ENCODE measurements at regions not wholly inside any gene's neighbourhood (a gene's known extent, or its start where the extent isn't known, plus 50 kb on each side); places are given as distances from the start of the nearest gene placed in this dataset.

DNA sequence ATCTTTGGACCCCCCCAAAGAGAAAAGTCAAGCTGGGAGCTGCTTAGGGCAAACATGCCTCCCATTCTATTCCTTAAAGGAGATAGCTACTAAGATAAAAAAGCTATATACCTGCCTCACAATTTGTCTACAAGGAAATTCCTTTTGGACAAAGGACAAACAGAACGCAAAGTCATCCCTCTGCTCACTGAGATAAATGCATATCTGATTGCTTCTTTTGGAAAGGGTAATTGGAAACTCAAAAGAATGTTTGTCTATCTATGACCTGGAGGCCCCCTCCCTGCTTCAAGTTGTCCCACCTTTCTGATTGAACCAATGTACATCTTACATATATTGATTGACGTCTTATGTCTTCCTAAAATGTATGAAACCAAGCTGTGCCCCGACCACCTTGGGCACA lies 80.9 kb upstream of the FUT8 start:
- intact Hi-C loops (cut with DNase I), result no loop called here
- no peaks in the 10 kb centered on the region for H3K36me3 ChIP-seq
- no peaks in the 10 kb centered on the region for H3K27me3 ChIP-seq
- no peak overlapping the region for H3K27ac ChIP-seq
- H3K4me3 ChIP-seq, result no peak overlapping the region
- no peak for DNase-seq (ENCODE audit: extremely low spot score in 2 of 2)
- no peak for TF ChIP-seq POLR2AphosphoS5 (IDR thresholded peaks at IDR 0.05; ENCODE audit: insufficient read depth in 1 of 2, low read depth in 1 of 2)
- TF ChIP-seq POLR2A (IDR thresholded peaks at IDR 0.05), result no peak
- TF ChIP-seq, protein P1, sequence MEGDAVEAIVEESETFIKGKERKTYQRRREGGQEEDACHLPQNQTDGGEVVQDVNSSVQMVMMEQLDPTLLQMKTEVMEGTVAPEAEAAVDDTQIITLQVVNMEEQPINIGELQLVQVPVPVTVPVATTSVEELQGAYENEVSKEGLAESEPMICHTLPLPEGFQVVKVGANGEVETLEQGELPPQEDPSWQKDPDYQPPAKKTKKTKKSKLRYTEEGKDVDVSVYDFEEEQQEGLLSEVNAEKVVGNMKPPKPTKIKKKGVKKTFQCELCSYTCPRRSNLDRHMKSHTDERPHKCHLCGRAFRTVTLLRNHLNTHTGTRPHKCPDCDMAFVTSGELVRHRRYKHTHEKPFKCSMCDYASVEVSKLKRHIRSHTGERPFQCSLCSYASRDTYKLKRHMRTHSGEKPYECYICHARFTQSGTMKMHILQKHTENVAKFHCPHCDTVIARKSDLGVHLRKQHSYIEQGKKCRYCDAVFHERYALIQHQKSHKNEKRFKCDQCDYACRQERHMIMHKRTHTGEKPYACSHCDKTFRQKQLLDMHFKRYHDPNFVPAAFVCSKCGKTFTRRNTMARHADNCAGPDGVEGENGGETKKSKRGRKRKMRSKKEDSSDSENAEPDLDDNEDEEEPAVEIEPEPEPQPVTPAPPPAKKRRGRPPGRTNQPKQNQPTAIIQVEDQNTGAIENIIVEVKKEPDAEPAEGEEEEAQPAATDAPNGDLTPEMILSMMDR (IDR thresholded peaks at IDR 0.05), result no peak
- no peaks in the 10 kb centered on the region for H3K9me3 ChIP-seq
- peaks cover 29% of the 10 kb centered on the region for H3K4me1 ChIP-seq

DNA sequence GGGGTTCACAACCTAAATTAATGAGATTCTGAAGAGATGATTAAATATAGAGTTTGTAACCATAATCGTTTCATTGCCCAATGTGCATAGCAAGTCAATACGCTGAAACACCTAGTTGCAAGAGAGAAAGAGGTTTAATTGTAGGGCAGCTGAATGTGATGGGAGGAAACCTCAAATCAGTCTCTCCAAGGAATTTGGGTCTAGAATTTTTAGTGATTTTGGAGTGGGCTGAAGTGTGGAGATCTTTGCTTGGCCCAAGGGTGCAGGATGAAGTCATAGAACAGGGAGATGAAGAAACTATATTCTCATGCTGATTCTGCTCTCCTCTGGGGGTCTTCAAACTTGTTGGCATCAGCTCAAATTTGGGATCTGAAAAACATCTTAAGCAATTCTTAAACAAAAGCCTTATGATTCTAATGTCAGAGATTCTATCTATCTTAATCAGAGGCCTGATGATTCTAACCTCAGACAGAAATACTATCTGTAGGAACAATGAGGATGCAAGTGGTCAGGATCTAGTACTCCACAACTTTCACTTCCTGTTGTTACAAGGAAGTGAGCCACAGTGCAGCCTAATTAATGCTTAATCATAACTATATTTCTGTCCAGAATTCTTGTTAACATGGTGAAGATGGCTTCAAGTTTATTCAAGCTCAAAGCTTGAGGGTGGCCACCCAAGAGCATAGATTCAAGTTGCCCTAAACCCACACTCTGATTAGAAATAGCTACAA lies 80.2 kb upstream of the FUT8 start:
- Histone ChIP-seq H3K27ac (no peak overlapping the region), H3K4me1 (peaks cover 29% of the 10 kb centered on the region)
- no peak for TF ChIP-seq POLR2AphosphoS5 (IDR thresholded peaks at IDR 0.05; ENCODE audit: insufficient read depth in 1 of 2, low read depth in 1 of 2)
- no peak for TF ChIP-seq POLR2A (IDR thresholded peaks at IDR 0.05)
- TF ChIP-seq, protein P1 (IDR thresholded peaks at IDR 0.05), result no peak

DNA sequence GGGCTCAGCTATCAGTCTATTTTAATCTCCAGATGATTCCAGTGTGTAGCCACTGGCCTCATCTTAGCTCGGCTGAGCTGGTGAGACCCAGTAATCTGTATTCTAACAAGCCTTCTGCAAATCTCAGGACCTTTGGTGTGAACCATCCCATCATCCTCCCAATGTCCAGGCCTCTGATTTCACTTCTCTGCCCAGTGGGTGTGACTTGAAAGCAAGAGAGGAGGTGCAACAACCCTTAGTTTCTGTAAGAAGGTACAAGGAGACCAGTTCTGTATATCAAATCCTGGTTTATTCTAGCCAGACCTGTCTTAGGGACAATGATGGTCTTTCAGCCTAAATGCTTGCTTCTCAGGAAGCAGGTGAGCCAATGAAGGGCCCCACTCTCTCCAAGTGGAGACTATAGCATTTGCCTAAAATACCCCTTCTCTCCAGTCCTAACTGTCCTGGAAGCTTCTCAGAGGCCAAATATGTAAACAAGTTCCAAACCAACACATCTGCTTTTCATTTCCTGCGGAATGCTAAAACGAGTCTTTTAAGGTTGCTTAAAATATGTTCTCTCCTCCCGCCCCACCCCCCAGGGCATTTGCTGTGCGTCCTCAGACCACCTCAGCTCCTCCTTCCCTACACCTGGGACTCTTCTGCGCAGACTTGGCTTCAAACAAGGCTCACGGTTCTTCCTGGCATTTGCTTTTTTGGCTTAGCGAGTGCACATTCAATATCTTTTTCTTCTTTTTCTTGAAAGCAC lies 78.4 kb upstream of the FUT8 start:
- Histone ChIP-seq H3K9me3 (no peaks in the 10 kb centered on the region), H3K36me3 (no peaks in the 10 kb centered on the region), H3K4me3 (no peak overlapping the region), H3K27ac (peak overlapping the region; percentile 9), H3K4me1 (peaks cover 29% of the 10 kb centered on the region), H3K27me3 (no peaks in the 10 kb centered on the region)
- DNase-seq (ENCODE audit: extremely low spot score in 2 of 2), result no peak
- intact Hi-C loops (cut with DNase I), result no loop called here
- no peak for TF ChIP-seq POLR2A (IDR thresholded peaks at IDR 0.05)
- TF ChIP-seq, protein P1 (IDR thresholded peaks at IDR 0.05), result no peak

More for the DNA sequence above, 80.2 kb upstream of the FUT8 start:
- Histone ChIP-seq H3K36me3 (no peaks in the 10 kb centered on the region), H3K4me3 (no peak overlapping the region), H3K27me3 (no peaks in the 10 kb centered on the region), H3K9me3 (no peaks in the 10 kb centered on the region)
- no peak for DNase-seq (ENCODE audit: extremely low spot score in 2 of 2)
- intact Hi-C loops (cut with DNase I), result no loop called here

DNA sequence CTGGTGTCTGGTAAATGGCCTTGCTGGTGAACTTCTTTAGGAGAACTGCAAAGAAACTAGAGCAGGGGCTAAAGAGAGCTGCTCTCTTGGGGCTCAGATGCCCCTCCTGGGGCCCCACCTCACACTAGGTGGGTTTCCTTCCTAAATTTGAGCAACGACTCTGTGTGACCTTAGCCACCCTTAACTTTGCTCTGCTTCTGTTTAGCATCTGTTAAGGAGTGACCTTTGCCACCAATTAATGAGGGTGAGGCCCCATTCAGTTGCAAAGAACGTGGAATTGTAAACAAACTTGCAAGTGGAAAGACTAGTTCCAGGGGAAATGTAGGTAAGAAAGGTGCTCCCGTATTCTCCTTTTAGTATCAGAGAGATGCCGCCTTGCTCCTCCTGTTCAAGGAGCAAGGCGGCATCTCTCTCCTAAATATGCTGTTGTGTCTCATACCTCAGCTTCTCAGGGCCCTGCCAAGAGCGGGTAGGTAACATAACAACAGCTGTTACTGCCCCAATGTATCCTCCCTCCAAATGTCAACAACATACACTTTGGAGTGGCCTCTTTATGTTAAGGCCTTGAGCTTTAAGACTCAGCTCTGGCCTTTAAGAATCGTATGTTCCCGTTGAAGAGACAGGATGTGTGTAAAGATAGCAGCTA lies 77.6 kb upstream of the FUT8 start:
- Histone ChIP-seq H3K9me3 (no peaks in the 10 kb centered on the region), H3K27me3 (no peaks in the 10 kb centered on the region), H3K27ac (no peak overlapping the region), H3K4me3 (no peak overlapping the region), H3K4me1 (peaks cover 29% of the 10 kb centered on the region), H3K36me3 (no peaks in the 10 kb centered on the region)
- no peak for DNase-seq (ENCODE audit: extremely low spot score in 2 of 2)
- TF ChIP-seq, protein P1 (IDR thresholded peaks at IDR 0.05), result no peak
- TF ChIP-seq POLR2AphosphoS5 (IDR thresholded peaks at IDR 0.05; ENCODE audit: insufficient read depth in 1 of 2, low read depth in 1 of 2) (no peak), POLR2A (IDR thresholded peaks at IDR 0.05) (no peak)
- intact Hi-C loops (cut with DNase I), result no loop called here
